Stimulated activated effector memory CD8-positive, alpha-beta T cell treated with anti-CD3 and anti-CD28 coated beads, Interleukin-12 subunit alpha, Interleukin-12 subunit beta, amount 100 ng/mL, for 72 hours (primary cell): ENCODE measurements at regions not wholly inside any gene's neighbourhood (a gene's known extent, or its start where the extent isn't known, plus 50 kb on each side); places are given as distances from the start of the nearest gene placed in this dataset.

ENCODE experiments used
- ATAC-seq: fragments of 150-1000 bp; cut with Tn5 transposase; 2 replicates; pipeline ENCODE4 v1.10.0; 2021
- DNase-seq, 2 donors: peaks; one replicate each; pipeline ENCODE4 v3.0.0; 2021 to 2022; ENCODE audit warnings: low spot score in 2 of 2
- H3K27ac Mint-ChIP-seq: one replicate; pipeline ENCODE4 v1.8.0; 2022; ENCODE audit warnings: mild to moderate bottlenecking, mixed read lengths
- H3K36me3 Mint-ChIP-seq: one replicate; pipeline ENCODE4 v1.8.0; 2022; ENCODE audit warnings: mild to moderate bottlenecking, mixed read lengths
- H3K4me1 Mint-ChIP-seq: one replicate; pipeline ENCODE4 v1.8.0; 2022; ENCODE audit warnings: mixed read lengths
- H3K4me3 Mint-ChIP-seq: one replicate; pipeline ENCODE4 v1.8.0; 2022; ENCODE audit warnings: mild to moderate bottlenecking, mixed read lengths
- H3K9me3 Mint-ChIP-seq: one replicate; pipeline ENCODE4 v1.8.0; 2022; ENCODE audit warnings: mixed read lengths

DNA sequence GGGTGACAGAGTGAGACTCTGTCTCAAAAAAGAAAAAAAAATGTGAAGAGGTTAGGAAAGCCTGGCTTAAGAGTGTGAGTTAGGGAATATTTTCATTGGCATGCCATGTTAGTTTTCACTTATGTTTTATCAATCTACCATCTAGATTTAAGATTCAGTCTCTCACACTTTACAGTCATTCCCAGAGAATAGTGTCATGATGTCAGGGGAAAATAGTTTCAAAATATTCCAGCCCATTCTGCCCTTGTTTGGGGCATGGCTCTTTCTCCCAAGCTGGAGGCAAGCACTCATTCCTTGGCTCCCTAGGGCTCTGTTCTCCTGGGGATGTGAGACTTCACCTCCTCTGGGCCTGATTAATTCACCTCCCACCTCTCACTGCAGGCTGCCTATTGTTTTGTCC lies 331.5 kb downstream of the CXCL12 start:
- Mint-ChIP-seq H3K36me3 (no peaks in the 10 kb centered on the region), H3K27ac (no peak overlapping the region), H3K4me3 (no peak overlapping the region), H3K4me1 (no peaks in the 10 kb centered on the region), H3K9me3 (no peaks in the 10 kb centered on the region)
- DNase-seq (no peak), ATAC-seq (no peak)

DNA sequence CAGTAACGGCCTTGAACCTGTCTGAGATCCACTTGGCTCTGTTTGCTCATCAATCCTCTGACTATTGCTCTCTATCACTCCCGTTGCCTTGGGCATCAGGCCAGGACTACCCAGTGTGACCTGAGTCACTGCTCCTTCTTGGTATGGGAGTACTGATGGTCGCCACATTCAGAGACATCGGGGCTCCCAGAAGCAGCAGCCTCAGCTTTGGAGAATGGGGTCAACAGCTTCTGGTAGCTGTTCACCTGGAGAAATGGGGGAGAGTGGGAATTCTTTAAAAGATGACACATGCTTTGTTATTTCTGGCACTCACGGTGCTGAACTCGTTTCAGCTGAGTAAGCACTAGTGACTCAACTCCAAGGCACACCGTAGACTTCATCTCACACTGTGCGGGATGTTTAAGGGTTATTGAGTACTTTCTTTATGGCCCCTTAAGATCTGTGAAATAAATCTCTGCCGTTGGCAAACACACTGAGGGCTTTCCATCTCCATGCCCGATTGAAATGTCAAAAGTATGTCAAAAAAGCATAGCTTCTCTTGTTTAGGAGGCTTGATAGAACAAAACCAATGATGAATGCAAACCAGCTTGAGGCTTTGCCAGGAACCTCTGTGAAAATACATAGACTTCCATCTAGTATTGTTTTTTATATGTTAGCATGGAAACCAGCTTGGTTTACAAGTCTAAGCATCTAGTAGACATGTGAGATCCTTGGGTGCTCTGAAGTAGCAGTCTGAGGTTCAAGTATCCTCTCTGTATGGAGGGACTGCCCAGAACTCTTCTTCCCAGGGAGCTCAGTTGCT lies 333.1 kb downstream of the CXCL12 start:
- DNase-seq (no peak), ATAC-seq (no peak)
- no peaks in the 10 kb centered on the region for H3K4me1 Mint-ChIP-seq
- no peak overlapping the region for H3K4me3 Mint-ChIP-seq
- no peaks in the 10 kb centered on the region for H3K36me3 Mint-ChIP-seq
- H3K9me3 Mint-ChIP-seq = no peaks in the 10 kb centered on the region
- H3K27ac Mint-ChIP-seq = no peak overlapping the region

DNA sequence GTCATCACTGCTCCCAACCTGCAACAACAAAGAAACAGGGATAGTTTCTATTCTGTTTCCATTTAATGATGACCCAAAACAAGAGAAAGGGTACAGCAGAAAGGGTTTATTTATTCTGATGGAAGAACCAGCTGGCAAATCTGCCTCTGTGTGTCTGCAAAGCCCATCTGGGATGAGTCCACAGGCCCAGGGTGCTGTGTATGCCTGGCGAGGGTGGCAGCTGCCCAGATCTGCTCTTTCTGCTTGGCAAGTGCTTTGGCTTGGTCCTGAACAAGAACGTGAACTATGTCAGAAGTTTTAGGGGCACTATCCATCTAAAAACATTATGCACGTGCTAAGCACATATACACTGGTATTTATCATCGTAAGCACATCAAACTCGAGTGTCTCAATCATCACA lies 333.8 kb downstream of the CXCL12 start:
- H3K27ac Mint-ChIP-seq = no peak overlapping the region
- H3K4me3 Mint-ChIP-seq = no peak overlapping the region
- no peaks in the 10 kb centered on the region for H3K4me1 Mint-ChIP-seq
- ATAC-seq (no peak), DNase-seq (no peak)
- H3K36me3 Mint-ChIP-seq = no peaks in the 10 kb centered on the region
- no peaks in the 10 kb centered on the region for H3K9me3 Mint-ChIP-seq

DNA sequence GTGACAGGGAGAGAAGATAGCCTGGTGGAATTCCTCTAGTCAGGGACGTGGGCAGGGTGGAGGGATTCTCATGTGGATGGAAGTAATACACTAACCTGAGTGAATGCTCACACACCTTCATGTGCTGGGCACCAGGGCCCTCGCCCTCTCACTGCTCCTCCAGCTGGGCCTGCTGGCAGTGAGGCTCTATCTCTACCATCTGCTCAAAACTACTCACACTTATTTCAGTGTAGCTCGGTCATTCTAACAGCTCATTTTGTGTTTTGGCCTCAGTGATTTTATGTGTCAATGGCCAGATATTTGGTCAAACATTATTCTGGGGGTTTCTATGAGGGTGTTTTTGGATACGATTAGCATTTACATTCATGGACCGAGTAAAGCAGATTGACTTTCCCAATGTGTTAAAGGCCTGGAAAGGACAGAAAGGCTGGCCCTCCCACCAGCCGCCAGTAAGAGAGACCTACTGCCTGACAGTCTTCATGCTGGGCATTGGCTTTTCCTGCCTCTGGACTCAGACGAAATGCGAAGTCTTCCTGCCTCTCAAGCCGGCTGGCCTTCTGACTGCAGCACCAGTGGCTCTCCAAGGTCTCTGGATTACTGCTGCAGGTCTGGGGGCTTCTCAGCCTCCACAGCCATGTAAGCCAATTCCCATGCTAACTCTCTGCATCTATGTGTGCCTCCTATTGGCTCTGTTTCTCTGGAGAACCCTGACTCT lies 335.4 kb downstream of the CXCL12 start:
- H3K4me1 Mint-ChIP-seq = no peaks in the 10 kb centered on the region
- no peak overlapping the region for H3K27ac Mint-ChIP-seq
- DNase-seq (no peak), ATAC-seq (no peak)
- no peaks in the 10 kb centered on the region for H3K9me3 Mint-ChIP-seq
- no peak overlapping the region for H3K4me3 Mint-ChIP-seq
- no peaks in the 10 kb centered on the region for H3K36me3 Mint-ChIP-seq

DNA sequence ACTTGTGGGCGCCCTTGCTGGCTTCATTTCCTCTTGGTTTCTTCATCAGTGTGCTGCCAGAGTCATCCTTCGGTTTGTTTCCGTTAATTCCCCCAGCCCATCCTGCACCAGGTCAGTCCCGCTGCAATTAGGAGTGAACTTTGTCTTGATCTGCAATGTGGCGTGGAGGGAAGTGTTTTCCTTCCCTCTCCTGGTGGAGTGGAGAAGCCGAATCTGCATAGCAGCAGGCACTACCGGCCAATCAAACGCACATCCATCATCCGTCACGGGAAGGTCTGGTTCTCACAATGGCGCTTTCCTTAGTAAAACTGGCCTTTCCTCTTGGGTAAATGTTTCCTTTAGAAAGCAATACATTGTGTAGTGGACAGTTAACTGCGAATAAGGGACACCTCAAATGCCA lies 337.5 kb downstream of the CXCL12 start:
- H3K4me1 Mint-ChIP-seq = no peaks in the 10 kb centered on the region
- DNase-seq (no peak), ATAC-seq (no peak)
- H3K4me3 Mint-ChIP-seq = no peak overlapping the region
- no peaks in the 10 kb centered on the region for H3K36me3 Mint-ChIP-seq
- H3K9me3 Mint-ChIP-seq = no peaks in the 10 kb centered on the region
- no peak overlapping the region for H3K27ac Mint-ChIP-seq

DNA sequence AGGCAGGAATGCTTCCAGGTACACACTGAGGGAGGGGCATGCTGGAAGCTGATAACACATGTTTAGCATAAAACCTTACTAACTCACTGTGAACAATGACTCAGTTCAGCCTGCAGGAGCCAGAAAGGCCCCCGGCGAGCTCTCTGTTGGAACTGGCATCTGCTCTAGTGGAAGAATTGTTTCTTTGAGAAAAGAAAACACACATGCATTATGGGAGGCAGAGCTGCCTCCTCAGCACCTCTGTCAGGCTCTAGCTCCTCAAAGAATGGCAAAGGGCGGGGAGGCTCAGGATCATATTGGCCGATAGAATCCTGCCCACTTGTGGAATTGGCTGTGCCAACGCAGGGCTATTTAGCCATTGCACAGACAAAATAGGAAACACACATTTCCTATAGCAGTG lies 338.3 kb downstream of the CXCL12 start:
- H3K4me1 Mint-ChIP-seq = no peaks in the 10 kb centered on the region
- DNase-seq (no peak), ATAC-seq (no peak)
- no peak overlapping the region for H3K4me3 Mint-ChIP-seq
- H3K9me3 Mint-ChIP-seq = no peaks in the 10 kb centered on the region
- H3K27ac Mint-ChIP-seq = no peak overlapping the region
- no peaks in the 10 kb centered on the region for H3K36me3 Mint-ChIP-seq

DNA sequence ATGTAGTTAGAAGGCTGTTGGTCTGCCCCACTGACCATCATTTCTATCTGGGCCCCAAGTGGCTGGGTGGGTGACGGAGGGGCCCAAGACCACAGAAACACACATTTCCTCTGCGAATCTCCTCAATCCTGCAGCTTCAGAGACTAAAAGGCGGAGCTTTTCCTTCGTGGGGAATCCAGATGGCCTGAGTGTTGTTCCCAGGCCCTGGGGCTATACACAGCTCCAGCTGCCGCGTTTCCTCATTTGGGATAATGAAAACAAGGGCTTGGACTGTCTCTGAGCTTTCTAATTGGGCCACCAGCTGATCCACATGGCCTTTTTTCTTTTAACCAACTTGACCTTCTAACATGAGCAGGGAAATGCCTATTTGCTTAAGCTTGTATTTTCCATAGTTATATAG lies 339.9 kb downstream of the CXCL12 start:
- no peaks in the 10 kb centered on the region for H3K4me1 Mint-ChIP-seq
- ATAC-seq = no peak
- no peaks in the 10 kb centered on the region for H3K9me3 Mint-ChIP-seq
- no peak overlapping the region for H3K27ac Mint-ChIP-seq
- H3K4me3 Mint-ChIP-seq = no peak overlapping the region
- H3K36me3 Mint-ChIP-seq = no peaks in the 10 kb centered on the region
- DNase-seq = no peak

DNA sequence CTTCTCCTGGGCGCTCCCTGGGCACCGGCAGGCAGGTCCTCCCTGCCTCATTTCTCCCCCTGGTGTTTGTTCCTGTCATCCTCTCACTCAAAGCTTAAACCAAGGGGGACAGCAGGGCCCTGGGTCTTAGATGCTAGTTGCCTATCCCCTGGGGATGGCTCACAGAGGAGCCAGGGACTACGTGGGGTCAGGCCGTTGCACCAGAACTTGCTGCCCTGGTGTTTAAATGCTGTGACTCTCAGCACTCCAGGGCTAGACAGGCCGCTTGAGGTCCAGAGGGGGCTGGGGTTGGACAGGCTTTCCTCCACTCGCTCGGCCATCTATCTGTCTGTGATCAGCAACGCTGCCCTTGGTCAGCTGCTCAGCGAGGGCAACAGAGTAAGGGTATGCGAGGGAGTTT lies 340.3 kb downstream of the CXCL12 start:
- ATAC-seq (peak; percentile 16), DNase-seq (no peak)
- Mint-ChIP-seq H3K9me3 (no peaks in the 10 kb centered on the region), H3K27ac (no peak overlapping the region), H3K36me3 (no peaks in the 10 kb centered on the region), H3K4me3 (no peak overlapping the region), H3K4me1 (no peaks in the 10 kb centered on the region)

DNA sequence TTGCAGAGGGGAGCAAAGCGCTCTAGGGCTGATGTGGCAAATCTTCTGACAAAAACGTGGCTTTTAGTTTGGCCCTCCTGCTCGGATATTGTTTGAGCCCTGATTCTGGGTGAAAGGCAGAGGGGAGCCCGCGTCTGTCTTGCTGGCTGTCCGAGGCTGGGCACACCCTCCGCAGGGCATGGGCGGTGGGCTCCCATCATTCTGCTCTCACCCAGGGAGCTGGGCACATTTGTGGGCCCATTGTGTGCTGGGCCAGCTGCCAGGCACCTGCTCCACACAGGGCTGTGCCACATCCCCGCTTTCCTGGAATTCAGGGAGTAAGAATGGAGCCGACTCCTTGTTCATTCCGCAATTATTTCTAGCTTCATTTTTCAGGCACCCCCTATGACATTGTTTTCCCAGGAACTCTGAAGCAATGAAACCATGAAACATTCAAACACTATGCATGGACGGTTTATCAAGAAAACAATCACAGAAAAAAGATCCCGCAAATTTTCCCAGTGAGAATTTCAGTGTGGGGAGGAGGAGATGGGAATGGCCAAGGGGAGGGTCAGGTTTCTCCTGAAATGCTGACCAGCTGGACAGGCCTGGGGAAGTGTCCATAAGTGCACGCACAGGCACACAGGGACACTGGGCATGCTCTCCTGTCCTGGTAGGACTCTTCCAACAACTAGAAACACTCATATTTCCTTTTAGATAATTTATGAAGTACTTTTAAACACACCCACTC lies 341.1 kb downstream of the CXCL12 start:
- Mint-ChIP-seq H3K36me3 (no peaks in the 10 kb centered on the region), H3K9me3 (no peaks in the 10 kb centered on the region), H3K4me1 (no peaks in the 10 kb centered on the region), H3K27ac (no peak overlapping the region), H3K4me3 (no peak overlapping the region)
- ATAC-seq (no peak), DNase-seq (no peak)

DNA sequence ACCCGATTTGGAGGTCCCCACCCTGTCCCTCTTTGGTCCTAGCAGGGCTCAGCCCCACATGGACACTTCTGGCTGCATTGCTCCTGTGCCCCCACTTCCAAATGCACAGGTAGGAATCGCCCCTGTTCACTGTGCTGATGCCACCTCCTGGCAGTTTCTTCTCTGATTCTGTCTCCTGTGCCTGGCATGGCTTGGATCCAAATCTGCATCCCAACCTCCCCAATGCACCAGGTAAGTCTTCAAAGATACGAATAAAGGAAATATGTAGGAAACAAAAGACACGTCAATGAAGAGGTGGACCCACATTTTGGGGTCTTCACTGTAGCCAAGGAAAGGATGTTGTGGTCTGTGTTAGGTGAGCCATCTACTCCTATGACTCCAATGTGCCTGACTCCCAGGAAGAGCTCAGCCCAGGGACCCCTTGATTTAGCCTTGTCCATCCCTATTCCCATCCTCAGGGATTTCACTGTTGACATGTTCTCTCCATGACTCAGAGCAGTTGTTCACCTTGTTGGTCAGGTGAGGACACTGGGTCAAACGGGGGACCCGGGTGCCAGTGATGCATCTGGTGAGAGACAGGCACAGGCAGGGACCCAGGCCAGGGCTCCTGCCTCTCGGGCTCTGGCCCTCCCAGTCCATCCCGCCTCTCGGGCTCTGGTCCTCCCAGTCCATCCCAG lies 341.8 kb downstream of the CXCL12 start:
- H3K9me3 Mint-ChIP-seq = no peaks in the 10 kb centered on the region
- ATAC-seq (peak; percentile 22), DNase-seq (no peak)

DNA sequence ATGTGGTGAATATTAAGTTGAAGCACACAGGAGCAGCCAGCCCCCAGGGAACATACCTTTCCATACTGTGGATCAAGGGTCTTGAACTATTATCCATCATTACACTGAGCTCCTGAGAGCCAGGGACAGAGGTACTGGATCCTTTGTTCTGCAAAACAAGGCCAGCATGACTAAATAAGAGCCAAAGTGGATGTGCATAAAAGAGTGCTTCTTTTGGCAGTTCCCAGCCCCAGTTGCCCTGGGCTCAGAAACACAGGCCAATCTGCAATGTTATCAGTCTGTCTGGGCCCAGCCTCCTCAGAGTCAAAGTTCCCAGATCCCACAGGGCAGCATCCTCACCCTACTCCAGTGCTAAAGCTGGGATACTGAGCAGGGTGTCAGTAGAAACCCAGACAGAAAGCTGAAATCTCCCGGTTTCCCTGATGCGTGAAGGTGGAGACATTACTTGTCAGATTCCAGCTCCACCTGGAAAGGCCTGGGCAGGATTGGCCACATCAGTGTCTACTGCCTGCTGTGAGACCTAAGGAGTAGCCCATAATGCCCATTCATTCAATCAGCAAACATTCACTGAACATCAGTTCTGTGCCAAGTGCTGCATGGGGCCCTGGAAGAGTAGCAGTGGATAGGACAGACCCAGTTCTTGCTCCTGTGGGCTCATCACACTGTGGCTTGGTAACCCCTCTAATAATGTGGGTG lies 342.7 kb downstream of the CXCL12 start:
- DNase-seq (no peak), ATAC-seq (peak; percentile 33)
- Mint-ChIP-seq H3K4me1 (no peaks in the 10 kb centered on the region), H3K27ac (no peak overlapping the region), H3K4me3 (no peak overlapping the region), H3K9me3 (no peaks in the 10 kb centered on the region), H3K36me3 (no peaks in the 10 kb centered on the region)

More for the DNA sequence above, 341.8 kb downstream of the CXCL12 start:
- H3K27ac Mint-ChIP-seq = no peak overlapping the region
- H3K36me3 Mint-ChIP-seq = no peaks in the 10 kb centered on the region
- no peaks in the 10 kb centered on the region for H3K4me1 Mint-ChIP-seq
- H3K4me3 Mint-ChIP-seq = no peak overlapping the region

DNA sequence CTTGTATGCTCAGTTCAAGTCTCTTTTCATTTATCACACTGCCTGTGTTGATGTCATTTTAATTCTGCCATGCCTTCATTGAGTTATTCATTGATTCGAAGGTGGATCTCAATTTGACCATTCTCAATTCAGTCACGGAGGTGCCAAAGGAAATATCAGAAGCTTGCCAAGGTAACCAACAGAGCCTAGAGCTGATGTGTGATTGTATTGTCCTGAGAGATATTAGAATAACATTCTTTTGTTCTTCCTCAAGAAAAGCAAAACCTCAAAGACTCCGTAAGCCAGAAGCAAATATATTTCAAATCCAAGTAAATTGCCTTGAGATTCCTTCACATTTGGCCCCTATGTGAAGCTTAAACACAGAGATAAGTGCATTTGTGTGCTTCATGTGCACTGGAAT lies 345.3 kb downstream of the CXCL12 start:
- Mint-ChIP-seq H3K4me3 (no peak overlapping the region), H3K9me3 (no peaks in the 10 kb centered on the region), H3K36me3 (no peaks in the 10 kb centered on the region), H3K4me1 (no peaks in the 10 kb centered on the region), H3K27ac (no peak overlapping the region)
- no peak for DNase-seq
- no peak for ATAC-seq

DNA sequence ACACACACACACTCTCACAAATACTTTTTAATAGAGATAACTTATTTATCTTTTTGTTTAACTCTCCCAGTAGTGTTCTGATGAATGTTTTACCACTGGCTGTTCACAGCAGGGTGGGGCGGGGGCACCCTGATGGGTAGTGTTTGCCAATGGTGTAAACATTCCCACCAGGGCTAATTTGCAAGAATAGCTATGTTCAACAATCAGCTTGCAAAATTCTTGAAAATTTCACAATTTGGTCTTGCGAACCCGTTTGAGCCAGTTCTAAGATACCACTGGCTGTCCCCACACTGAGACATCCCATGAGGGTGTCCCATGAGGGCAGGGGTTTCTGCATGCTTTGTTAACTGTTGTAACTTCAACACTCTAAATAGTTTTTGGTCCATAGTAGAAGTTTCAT lies 348.5 kb downstream of the CXCL12 start:
- Mint-ChIP-seq H3K9me3 (no peaks in the 10 kb centered on the region), H3K4me3 (no peak overlapping the region), H3K27ac (no peak overlapping the region), H3K36me3 (no peaks in the 10 kb centered on the region), H3K4me1 (no peaks in the 10 kb centered on the region)
- no peak for DNase-seq
- ATAC-seq = no peak

DNA sequence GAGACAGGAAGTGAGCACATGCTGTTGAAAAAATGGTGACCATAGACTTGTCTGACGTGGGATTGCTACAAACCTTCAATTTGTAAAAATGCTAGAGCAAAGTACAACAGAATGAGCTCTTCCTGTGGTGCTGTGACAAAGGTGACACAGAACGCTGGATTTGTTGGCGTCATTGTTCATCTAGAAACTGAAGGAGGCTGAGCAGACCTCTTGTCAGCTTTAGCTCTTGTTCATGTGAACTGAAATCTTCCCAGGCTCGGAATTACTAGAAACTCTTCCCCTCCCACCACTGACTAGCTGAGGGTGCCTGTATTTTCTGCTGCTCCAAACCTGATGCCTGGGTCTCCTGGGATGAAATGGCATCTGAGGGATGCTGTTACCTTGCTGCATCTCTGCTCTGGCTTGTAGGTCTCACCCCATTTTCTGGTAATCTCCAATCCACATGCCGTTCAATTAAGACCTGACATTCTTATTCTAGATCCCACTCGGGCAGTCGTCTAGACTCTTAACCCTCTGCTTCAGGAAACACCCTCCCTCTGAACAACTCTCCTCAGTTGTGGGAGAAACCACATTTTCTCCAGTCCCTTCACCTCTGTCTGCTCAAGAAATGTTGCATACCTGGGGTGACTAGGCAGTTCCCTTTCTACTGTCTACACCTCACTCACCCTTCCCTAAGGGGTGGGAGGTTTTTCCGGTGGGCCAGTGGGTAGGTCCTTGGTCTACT lies 349.3 kb downstream of the CXCL12 start:
- DNase-seq (no peak), ATAC-seq (no peak)
- H3K4me1 Mint-ChIP-seq = no peaks in the 10 kb centered on the region
- H3K4me3 Mint-ChIP-seq = no peak overlapping the region
- H3K9me3 Mint-ChIP-seq = no peaks in the 10 kb centered on the region
- H3K36me3 Mint-ChIP-seq = no peaks in the 10 kb centered on the region
- no peak overlapping the region for H3K27ac Mint-ChIP-seq
